ENCODE measurements at regions not wholly inside any gene's neighbourhood (a gene's known extent, or its start where the extent isn't known, plus 50 kb on each side); places are given as distances from the start of the nearest gene placed in this dataset.

GRCh38 chr9:12351293-12352044, 341.7 kb upstream of the TYRP1 start:
- no peaks in the 10 kb centered on the region for H3K9me3 ChIP-seq
- no peak overlapping the region for H3K4me2 ChIP-seq

GRCh38 chr9:12352045-12352315, 341.2 kb upstream of the TYRP1 start:
- TF ChIP-seq E2F6 (IDR thresholded peaks at IDR 0.05; ENCODE audit: borderline replicate concordance, low read depth) (no peak), HES2 (IDR thresholded peaks at IDR 0.05) (no peak), EP300 (IDR thresholded peaks at IDR 0.05) (no peak), KDM5A (IDR thresholded peaks at IDR 0.05) (no peak), SMC3 (IDR thresholded peaks at IDR 0.05) (no peak), HMGXB4 (CRISPR knock-in tag; IDR thresholded peaks at IDR 0.05; ENCODE audit: borderline replicate concordance) (no peak), EHF (CRISPR knock-in tag; IDR thresholded peaks at IDR 0.05) (no peak), MAX (IDR thresholded peaks at IDR 0.05) (no peak), BCL3 (IDR thresholded peaks at IDR 0.05) (no peak), PHF8 (IDR thresholded peaks at IDR 0.05; ENCODE audit: borderline replicate concordance, low read depth) (no peak), REST (IDR thresholded peaks at IDR 0.05) (no peak), NPAS2 (CRISPR knock-in tag; IDR thresholded peaks at IDR 0.05; ENCODE audit: borderline replicate concordance) (no peak), RARB (CRISPR knock-in tag; IDR thresholded peaks at IDR 0.05) (no peak), RFX5 (IDR thresholded peaks at IDR 0.05) (no peak)
- no peaks in the 10 kb centered on the region for H3K4me1 ChIP-seq
- ChIA-PET CTCF (no interaction called here), POLR2A (no interaction called here)
- no peak overlapping the region for H3K27ac ChIP-seq
- H3K9me3 ChIP-seq, result no peaks in the 10 kb centered on the region
- DNase-seq (ENCODE audit: low read depth in 1 of 2, low spot score in 1 of 2) (no peak), FAIRE-seq (no peak), ATAC-seq (no peak)
- H3K4me2 ChIP-seq, result no peak overlapping the region
- no peak overlapping the region for H3K4me3 ChIP-seq

More at GRCh38 chr9:12351293-12352044, 341.7 kb upstream of the TYRP1 start:
- FAIRE-seq (no peak), ATAC-seq (no peak), DNase-seq (ENCODE audit: low read depth in 1 of 2, low spot score in 1 of 2) (no peak)
- no peak overlapping the region for H3K27ac ChIP-seq
- ChIA-PET POLR2A (no interaction called here), CTCF (no interaction called here)
- H3K4me1 ChIP-seq, result no peaks in the 10 kb centered on the region
- TF ChIP-seq MAFK (IDR thresholded peaks at IDR 0.05; ENCODE audit: partially characterized antibody) (no peak), FOXS1 (CRISPR knock-in tag; IDR thresholded peaks at IDR 0.05) (no peak), ATOH8 (CRISPR knock-in tag; IDR thresholded peaks at IDR 0.05; ENCODE audit: low read depth) (no peak), HOXB5 (CRISPR knock-in tag; IDR thresholded peaks at IDR 0.05) (no peak), PBX3 (IDR thresholded peaks at IDR 0.05) (no peak), JUN (IDR thresholded peaks at IDR 0.05) (no peak), JUNB (IDR thresholded peaks at IDR 0.05) (no peak), ESRRA (IDR thresholded peaks at IDR 0.05; ENCODE audit: borderline replicate concordance, low read length) (no peak), EHF (CRISPR knock-in tag; IDR thresholded peaks at IDR 0.05) (no peak), ZC3H11A (IDR thresholded peaks at IDR 0.05) (no peak), HOXB13 (CRISPR knock-in tag; IDR thresholded peaks at IDR 0.05; ENCODE audit: low read depth) (no peak), POLR2AphosphoS2 (conservative IDR thresholded peaks at IDR 0.05; ENCODE audit: low read length) (no peak), HEYL (CRISPR knock-in tag; IDR thresholded peaks at IDR 0.05) (no peak), RNF2 (IDR thresholded peaks at IDR 0.05; ENCODE audit: borderline replicate concordance, low read depth) (no peak), HDAC2 (IDR thresholded peaks at IDR 0.05) (no peak), POLR2A (IDR thresholded peaks at IDR 0.05; ENCODE audit: low read length) (no peak), HOXA7 (CRISPR knock-in tag; IDR thresholded peaks at IDR 0.05) (no peak), CHD2 (IDR thresholded peaks at IDR 0.05; ENCODE audit: low read length, partially characterized antibody) (no peak), FOSB (CRISPR knock-in tag; IDR thresholded peaks at IDR 0.05) (no peak), MAZ (IDR thresholded peaks at IDR 0.05; ENCODE audit: borderline replicate concordance, low read depth, low read length) (no peak)
- no peak overlapping the region for H3K4me3 ChIP-seq
- 3% methylated on average over 3 of the region's 3 CpGs for WGBS (ENCODE audit: missing lambda C conversion rate)

All from A549 (cell line).